Tibial nerve (tissue), 4 donors: ENCODE measurements at regions not wholly inside any gene's neighbourhood (a gene's known extent, or its start where the extent isn't known, plus 50 kb on each side); places are given as distances from the start of the nearest gene placed in this dataset.
A peak's percentile ranks its signal among the peaks of the same experiment; 100 is the strongest.

Experiments
- DNase-seq, 2 donors: peaks; one replicate each; pipeline ENCODE4 v3.0.0-alpha.2; 2019; ENCODE audit warnings: low spot score in 2 of 2
- H3K27ac ChIP-seq, 4 donors: fragments of 200-600 bp; sonication (generic) in 3 of 4; one replicate each; pipeline ENCODE4 v1.5.1; 2017 to 2019; ENCODE audit warnings: mild to moderate bottlenecking in 1 of 4
- H3K27me3 ChIP-seq, 2 donors: fragments of 200-600 bp; sonication (generic) in 1 of 2; one replicate each; pipeline versions ENCODE4 v1.5.1 to v1.6.0; 2017 to 2019
- H3K36me3 ChIP-seq, 3 donors: fragments of 200-600 bp; sonication (generic); one replicate each; pipeline ENCODE4 v1.5.1; 2018 to 2019
- H3K4me1 ChIP-seq, 4 donors: fragments of 200-600 bp; sonication (generic) in 3 of 4; one replicate each; pipeline ENCODE4 v1.5.1; 2017 to 2019
- H3K4me3 ChIP-seq, 4 donors: fragments of 200-600 bp; sonication (generic) in 3 of 4; one replicate each; pipeline ENCODE4 v1.5.1; 2017 to 2019; ENCODE audit warnings: mild to moderate bottlenecking in 1 of 4, moderate library complexity in 1 of 4
- H3K9me3 ChIP-seq, 4 donors: fragments of 200-600 bp; sonication (generic) in 3 of 4; one replicate each; pipeline ENCODE4 v1.5.1; 2017 to 2019
- EP300 ChIP-seq, 2 donors: sonication (generic); formaldehyde crosslinking; IDR thresholded peaks; one replicate each; pipeline ENCODE4 v1.6.1; 2017; ENCODE audit warnings: antibody characterized with exemption in 2 of 2, mild to moderate bottlenecking in 1 of 2
- POLR2A ChIP-seq, 2 donors: fragments of 450-650 bp; IDR thresholded peaks; one replicate each; pipeline ENCODE4 v1.6.1; 2017; ENCODE audit warnings: antibody characterized with exemption in 2 of 2, mild to moderate bottlenecking in 2 of 2, moderate library complexity in 2 of 2
- WGBS, 2 donors: methylation state at CpG; one replicate each; pipeline ENCODE4 v1.1.5; 2018; 5-methylcytosine and 5-hydroxymethylcytosine counted together
- TF ChIP-seq, protein P1 (sequence below), 5 experiments: fragments of 200-600 bp in 3 of 5; fragments of 450-650 bp in 2 of 5; sonication (generic) in 3 of 5; IDR thresholded peaks; one replicate each; pipeline ENCODE4 v1.5.1; 2016 to 2019; ENCODE audit warnings: antibody characterized with exemption in 5 of 5, mild to moderate bottlenecking in 3 of 5, moderate library complexity in 2 of 5

DNA sequence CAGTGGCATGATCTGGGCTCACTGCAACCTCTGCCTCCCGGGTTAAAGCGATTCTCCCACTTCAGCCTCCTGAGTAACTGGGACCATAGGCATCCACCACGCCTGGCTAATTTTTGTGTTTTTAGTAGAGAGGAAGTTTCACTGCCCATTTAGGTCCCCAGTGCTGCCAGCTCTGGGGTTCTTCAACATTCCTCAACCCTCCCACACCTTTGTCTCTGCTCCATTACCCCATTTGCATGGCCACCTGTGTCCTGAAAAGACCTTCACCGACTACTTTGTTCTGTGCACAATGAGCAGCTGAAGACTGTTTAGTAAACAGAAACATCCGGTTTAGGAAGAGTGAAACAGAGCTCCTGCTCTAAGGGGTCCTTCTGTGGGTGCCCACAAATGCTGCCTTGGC, 92.0 kb downstream of the FAM43A start:
- no peaks in the 10 kb centered on the region for H3K9me3 ChIP-seq
- no peak overlapping the region for H3K27ac ChIP-seq
- 66 to 67% methylated on average over 5 of the region's 5 CpGs for WGBS, 2 donors
- DNase-seq, result no peak
- peaks cover 0 to 20% (median 2%) of the 10 kb centered on the region in 4 donors for H3K4me1 ChIP-seq
- no peaks in the 10 kb centered on the region for H3K27me3 ChIP-seq
- no peak overlapping the region for H3K4me3 ChIP-seq
- TF ChIP-seq, protein P1, sequence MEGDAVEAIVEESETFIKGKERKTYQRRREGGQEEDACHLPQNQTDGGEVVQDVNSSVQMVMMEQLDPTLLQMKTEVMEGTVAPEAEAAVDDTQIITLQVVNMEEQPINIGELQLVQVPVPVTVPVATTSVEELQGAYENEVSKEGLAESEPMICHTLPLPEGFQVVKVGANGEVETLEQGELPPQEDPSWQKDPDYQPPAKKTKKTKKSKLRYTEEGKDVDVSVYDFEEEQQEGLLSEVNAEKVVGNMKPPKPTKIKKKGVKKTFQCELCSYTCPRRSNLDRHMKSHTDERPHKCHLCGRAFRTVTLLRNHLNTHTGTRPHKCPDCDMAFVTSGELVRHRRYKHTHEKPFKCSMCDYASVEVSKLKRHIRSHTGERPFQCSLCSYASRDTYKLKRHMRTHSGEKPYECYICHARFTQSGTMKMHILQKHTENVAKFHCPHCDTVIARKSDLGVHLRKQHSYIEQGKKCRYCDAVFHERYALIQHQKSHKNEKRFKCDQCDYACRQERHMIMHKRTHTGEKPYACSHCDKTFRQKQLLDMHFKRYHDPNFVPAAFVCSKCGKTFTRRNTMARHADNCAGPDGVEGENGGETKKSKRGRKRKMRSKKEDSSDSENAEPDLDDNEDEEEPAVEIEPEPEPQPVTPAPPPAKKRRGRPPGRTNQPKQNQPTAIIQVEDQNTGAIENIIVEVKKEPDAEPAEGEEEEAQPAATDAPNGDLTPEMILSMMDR (IDR thresholded peaks at IDR 0.05), result no peak
- no peak for TF ChIP-seq EP300 (IDR thresholded peaks at IDR 0.05)
- no peak for TF ChIP-seq POLR2A (IDR thresholded peaks at IDR 0.05)
- no peaks in the 10 kb centered on the region for H3K36me3 ChIP-seq

DNA sequence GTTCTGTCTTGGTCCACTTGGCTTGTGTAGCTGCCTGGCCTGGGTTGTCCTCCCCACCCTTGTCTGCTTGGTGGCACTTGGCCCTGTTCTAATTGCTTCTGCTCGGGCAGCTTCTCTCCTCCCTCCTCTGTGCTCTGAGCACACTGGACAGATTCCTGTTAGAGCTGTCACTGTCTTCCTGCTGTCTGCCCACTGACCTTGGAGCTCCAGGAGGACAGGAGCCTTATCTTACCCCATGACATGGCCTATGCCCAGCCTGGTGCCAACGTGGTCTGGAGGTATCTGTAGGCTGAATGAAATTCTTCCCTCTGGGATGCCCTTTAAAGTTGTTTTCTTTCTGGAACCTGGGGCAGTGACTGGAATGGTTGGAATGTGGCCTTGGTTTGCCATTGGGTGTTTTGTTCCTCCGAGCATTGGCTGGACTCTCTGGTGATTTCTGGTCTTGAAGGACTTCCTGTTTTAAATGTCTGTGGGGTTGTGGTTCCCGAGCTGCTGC, 94.1 kb downstream of the FAM43A start:
- H3K27me3 ChIP-seq, result no peaks in the 10 kb centered on the region
- no peak overlapping the region for H3K4me3 ChIP-seq
- H3K27ac ChIP-seq, result no peak overlapping the region
- TF ChIP-seq, protein P1 (IDR thresholded peaks at IDR 0.05), result no peak
- TF ChIP-seq EP300 (IDR thresholded peaks at IDR 0.05), result no peak
- TF ChIP-seq POLR2A (IDR thresholded peaks at IDR 0.05), result no peak
- no peaks in the 10 kb centered on the region for H3K9me3 ChIP-seq
- WGBS, 2 donors, result 52 to 58% methylated on average over 4 of the region's 4 CpGs
- H3K4me1 ChIP-seq, result peaks cover 0 to 24% (median 7%) of the 10 kb centered on the region in 4 donors
- DNase-seq, result no peak
- H3K36me3 ChIP-seq, result no peaks in the 10 kb centered on the region

DNA sequence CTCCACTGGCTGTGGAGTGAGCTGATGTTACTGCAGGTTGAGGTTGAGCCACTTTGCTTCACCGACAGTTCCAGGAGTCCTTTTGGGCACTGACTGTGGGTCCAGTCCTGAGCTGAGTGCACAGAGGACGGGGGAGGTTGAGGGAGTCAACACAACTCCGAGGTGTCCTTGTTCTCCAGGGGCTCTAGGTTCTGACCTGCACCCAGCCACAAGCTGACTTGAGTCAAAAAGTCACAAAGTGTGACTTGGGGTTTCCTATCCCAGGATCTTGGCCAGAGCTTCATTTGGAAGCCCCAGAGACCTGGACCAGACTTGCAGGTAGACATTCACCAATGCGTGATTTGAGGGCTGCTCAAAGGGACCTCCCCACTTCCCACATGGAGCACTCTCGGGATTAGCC, 95.0 kb downstream of the FAM43A start:
- Histone ChIP-seq H3K27ac (no peak overlapping the region), H3K4me3 (no peak overlapping the region), H3K9me3 (no peaks in the 10 kb centered on the region), H3K4me1 (peaks cover 0 to 34% (median 7%) of the 10 kb centered on the region in 4 donors), H3K36me3 (no peaks in the 10 kb centered on the region), H3K27me3 (no peaks in the 10 kb centered on the region)
- WGBS, 2 donors, result 85 to 97% methylated on average over 5 of the region's 5 CpGs
- TF ChIP-seq EP300 (IDR thresholded peaks at IDR 0.05) (no peak), POLR2A (IDR thresholded peaks at IDR 0.05) (no peak)
- TF ChIP-seq, protein P1 (IDR thresholded peaks at IDR 0.05), result no peak
- DNase-seq, result no peak

DNA sequence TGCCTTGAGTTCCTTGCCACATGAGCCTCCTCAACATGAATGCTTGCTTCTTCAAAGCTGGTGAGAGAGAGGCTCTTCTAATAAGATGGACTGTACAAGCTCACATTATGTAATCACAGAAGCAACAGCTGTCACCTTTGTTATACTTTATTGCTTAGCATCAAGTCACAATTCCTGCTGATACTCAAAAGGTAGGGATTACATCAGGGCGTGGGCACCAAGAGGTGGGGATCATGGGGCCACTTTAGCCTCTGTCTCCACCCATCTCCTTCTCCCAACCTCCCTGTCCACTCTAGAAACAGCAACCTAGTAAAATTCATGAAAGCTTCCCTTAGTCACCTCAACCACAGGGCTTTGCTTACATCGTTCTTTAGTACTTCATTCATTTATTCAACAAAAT, 95.9 kb downstream of the FAM43A start:
- TF ChIP-seq POLR2A (IDR thresholded peaks at IDR 0.05), result no peak
- TF ChIP-seq EP300 (IDR thresholded peaks at IDR 0.05), result no peak
- 88 to 89% methylated on average over 2 of the region's 2 CpGs for WGBS, 2 donors
- Histone ChIP-seq H3K9me3 (no peaks in the 10 kb centered on the region), H3K4me1 (peaks cover 0 to 36% (median 7%) of the 10 kb centered on the region in 4 donors), H3K27ac (peak overlapping the region in 1 of 4 donors; percentile 82), H3K27me3 (no peaks in the 10 kb centered on the region), H3K4me3 (no peak overlapping the region), H3K36me3 (no peaks in the 10 kb centered on the region)
- DNase-seq, result no peak

DNA sequence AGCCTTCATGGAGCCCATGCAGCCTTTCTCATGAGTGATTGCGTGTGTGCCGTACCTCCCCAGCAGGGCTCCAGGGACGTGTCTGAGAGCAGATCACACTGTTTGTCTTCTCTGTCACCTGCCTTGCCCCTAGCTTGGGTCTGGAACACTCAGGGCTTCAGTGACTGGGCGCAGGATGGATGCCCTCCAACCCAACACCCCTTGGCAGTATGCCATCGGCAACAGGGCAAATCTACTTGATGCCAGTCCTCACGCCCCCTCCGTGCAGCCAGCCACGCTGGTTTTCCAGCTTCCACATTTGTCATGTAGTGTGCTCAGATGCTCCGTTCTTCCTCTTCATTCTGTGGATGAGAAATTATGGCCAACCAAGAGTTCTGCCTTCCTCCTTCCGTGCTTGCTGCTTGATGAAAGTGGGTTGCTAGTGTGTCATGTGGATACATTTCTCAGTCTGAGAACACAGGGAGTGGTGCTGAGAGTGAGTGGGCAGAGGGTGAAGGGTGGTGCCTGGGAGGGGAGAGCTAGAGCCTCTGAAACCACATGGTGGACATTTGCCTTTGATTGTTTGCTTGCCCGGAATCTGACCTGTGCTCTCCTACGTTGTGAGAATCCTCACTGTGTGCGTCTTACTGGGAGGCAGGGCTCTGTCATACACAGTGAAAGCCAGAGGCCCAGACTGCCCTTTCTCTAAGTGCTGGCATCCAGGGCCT, 97.2 kb downstream of the FAM43A start:
- Histone ChIP-seq H3K4me1 (peaks cover 0 to 36% (median 7%) of the 10 kb centered on the region in 4 donors), H3K36me3 (no peaks in the 10 kb centered on the region), H3K27me3 (no peaks in the 10 kb centered on the region), H3K4me3 (no peak overlapping the region), H3K9me3 (no peaks in the 10 kb centered on the region), H3K27ac (peak overlapping the region in 3 of 4 donors; percentile 12 to 82 (median 74))
- TF ChIP-seq, protein P1 (IDR thresholded peaks at IDR 0.05), result no peak
- peak; percentile 18 to 63 for TF ChIP-seq EP300 (IDR thresholded peaks at IDR 0.05)
- no peak for TF ChIP-seq POLR2A (IDR thresholded peaks at IDR 0.05)
- whole genome bisulfite sequencing, 2 donors, result 48 to 53% methylated on average over 12 to 13 of the region's 13 CpGs
- DNase-seq, result no peak
